GM19238 (cell line): ENCODE measurements at regions not wholly inside any gene's neighbourhood (a gene's known extent, or its start where the extent isn't known, plus 50 kb on each side); places are given as distances from the start of the nearest gene placed in this dataset.

Experiments used
- DNase-seq: peaks from one replicate; pipeline ENCODE4 v3.0.0; 2011; ENCODE audit warnings: low spot score; ENCODE audit not compliant: insufficient read length

- DNase-seq: peak; percentile 4
These were observed 590.0 kb downstream of the METTL15 start for GRCh38 chr11:28697920-28698827.

DNA sequence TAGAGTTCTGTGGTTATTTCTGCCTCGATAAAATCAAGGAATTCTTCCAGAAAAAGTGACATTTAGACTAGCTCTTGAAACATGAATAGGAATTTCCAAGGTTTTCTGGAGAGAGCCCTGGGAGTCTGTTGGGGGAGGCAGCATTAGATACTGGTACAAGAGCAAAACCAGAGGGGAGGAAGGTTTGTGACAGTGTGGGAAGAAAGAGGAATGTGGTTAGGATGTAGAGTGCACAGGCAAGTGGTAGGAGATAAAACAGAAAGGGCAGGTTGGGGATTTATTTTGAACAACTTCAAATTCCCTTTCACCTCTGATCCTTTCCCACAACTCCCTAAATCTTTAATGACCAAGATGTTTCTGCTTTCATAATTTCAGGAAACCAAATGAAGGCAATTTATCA, 588.4 kb downstream of the METTL15 start:
- DNase-seq: no peak

GRCh38 chr11:28690746-28691145, 582.6 kb downstream of the METTL15 start:
- DNase-seq: no peak

GRCh38 chr11:28684011-28684586, 575.9 kb downstream of the METTL15 start:
- no peak for DNase-seq

DNA sequence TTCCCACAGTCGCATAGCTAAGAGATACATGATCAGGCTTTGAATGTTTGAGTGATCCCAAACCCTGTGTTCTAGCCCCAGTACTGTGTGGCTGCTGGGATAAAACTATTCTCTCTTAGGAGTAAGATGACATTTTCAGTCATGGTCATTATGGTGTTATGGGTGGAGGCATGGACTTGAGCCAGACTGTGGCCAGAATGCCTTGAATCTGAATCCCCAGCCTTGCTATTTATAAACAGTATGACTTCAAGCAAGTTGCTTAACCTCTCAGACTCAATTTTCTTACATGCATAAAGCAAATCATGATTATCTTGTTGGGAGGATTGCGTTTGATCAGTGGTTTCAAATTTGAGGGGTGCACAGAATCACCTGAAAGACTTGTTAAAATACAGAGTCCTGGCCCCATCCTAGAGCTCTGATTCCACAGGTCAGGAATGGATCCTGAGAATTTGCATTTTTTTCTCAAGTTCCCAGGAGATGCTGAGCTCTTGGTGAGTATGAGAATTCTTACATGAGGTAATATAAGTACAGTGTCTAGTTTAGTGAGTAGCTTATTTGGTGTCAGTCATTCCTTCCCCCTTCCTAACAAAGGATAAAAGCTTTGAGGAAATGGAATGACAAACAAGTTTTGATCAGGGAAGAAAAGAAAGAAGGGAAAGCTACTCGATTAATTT, 571.7 kb downstream of the METTL15 start:
- DNase-seq: no peak

GRCh38 chr11:28677721-28678120, 569.5 kb downstream of the METTL15 start:
- DNase-seq: no peak

DNA sequence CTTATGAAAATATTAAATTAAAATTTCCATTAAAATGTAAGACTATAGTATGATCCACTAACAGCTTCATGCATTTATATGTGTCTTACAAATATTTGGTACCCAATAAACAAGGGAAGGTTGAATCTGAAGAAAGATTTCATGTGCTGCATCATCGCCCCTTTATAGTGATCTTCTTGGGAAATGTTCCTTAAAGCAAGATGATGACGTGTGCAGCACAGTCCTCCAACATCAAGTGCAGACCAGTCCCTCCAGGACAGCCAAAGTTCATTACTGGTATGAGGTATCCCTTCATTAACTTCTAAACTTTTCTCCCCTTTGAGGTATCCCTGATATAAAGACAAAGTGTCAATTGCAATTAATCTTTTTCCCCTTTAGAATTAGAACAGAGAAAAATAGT, 567.0 kb downstream of the METTL15 start:
- no peak for DNase-seq

DNA sequence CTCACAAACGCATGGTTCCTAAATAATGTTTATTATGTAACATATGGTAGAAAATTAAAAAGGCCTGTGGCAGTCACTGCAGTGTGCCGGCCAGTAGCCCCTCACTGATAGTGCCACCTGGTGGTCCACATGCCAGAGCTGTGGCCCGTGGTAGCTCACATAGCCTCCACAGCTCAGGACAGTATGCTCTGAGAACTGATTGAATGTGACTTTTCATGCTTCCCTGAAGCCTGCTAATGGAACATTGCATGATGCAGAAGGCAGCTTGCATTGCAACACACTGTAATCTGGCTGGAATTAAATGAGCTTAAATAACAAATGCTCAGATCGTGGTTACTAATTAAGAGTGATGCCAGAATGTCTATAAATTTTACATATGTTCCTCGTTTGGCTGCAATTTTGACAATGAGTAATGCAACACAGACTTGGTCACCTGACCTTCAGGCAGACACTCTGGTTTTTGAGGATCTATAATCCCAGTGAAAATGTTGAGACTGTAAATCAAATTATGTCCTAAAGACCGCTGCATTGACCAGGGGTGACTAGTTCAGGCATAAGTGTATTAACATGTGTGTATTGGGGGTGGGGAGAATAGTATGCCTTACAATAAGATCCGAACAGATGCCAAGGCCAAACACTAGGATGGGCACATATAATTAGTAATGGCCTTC, 566.4 kb downstream of the METTL15 start:
- no peak for DNase-seq

- DNase-seq: no peak
These were observed 565.7 kb downstream of the METTL15 start for GRCh38 chr11:28673691-28674432.

DNA sequence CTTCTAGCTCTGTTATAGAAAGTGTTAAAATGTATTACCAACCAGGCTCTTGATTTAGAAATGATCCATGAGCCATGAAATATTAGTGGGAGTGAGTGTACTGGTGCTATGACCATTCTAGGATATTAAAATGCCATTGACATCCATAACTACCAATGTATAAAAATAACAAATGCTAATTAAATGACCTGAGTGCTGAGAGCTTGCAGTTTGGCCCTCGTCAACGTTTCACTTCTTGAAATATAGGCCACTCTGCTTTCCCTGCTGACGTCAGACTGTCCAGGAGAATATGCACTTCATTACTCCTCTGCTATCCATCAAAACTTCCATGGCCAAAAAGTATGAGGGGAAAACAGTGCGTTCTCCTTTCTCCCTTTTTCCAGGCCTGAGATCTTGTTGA, 563.1 kb downstream of the METTL15 start:
- no peak for DNase-seq

GRCh38 chr11:28666632-28667031, 558.4 kb downstream of the METTL15 start:
- DNase-seq: no peak

- no peak for DNase-seq
These were observed 551.6 kb downstream of the METTL15 start for GRCh38 chr11:28659716-28660348.

DNA sequence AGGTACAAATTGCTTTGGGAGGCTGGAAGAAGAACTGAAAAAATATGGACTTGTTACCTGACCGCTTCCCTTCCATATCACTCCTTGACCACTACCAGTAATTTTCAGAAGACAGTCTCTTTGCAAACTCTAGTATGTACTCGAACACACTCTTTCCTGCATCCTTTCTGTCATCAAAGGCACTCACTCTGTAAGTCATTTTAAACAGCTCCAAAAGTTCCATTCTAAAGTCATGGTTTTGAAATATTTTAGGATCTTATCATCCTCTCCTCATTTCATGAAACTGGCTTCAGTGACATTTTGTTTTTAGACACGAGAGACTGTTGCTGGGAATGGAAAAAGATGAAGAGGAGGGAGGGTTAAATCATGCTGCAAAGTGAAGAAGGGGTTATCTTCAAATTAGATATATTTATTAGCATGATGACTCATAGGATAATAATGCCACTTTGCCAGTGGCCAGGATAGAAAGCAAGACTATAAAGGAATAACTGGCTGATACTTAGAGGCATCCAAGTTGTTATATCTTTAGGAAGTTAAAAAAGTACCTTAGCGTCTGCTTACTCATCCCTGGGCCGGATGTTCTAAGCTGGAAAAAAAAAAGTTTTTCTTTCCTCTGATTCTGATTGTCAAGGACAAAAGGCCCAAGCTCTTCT, 549.3 kb downstream of the METTL15 start:
- DNase-seq: no peak

GRCh38 chr11:28654191-28654590, 546.0 kb downstream of the METTL15 start:
- no peak for DNase-seq

- no peak for DNase-seq
These were observed 541.7 kb downstream of the METTL15 start for GRCh38 chr11:28649922-28650321.

- DNase-seq: no peak
These were observed 528.4 kb downstream of the METTL15 start for GRCh38 chr11:28636566-28636965.

- DNase-seq: no peak
These were observed 527.8 kb downstream of the METTL15 start for GRCh38 chr11:28636033-28636432.

- no peak for DNase-seq
These were observed 524.1 kb downstream of the METTL15 start for GRCh38 chr11:28632338-28632737.

DNA sequence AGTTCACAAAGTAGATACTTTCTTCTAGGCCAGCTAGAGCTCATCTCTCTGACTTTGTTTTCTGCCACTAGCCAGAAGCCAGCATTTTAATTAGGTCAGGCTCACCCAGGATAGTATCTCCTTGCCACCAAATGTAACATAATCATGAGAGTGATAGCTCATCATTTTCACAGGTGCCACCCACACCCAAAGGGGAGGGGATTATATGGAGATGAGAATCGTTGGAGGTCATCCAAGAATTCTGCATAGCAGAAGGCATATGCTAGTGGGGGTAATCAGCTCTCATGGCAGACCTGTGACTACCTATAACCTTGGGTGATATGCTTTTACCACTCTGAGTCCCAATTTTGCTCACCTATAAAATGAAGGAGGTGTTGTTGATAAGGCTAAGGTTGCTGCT, 523.0 kb downstream of the METTL15 start:
- DNase-seq: no peak

DNA sequence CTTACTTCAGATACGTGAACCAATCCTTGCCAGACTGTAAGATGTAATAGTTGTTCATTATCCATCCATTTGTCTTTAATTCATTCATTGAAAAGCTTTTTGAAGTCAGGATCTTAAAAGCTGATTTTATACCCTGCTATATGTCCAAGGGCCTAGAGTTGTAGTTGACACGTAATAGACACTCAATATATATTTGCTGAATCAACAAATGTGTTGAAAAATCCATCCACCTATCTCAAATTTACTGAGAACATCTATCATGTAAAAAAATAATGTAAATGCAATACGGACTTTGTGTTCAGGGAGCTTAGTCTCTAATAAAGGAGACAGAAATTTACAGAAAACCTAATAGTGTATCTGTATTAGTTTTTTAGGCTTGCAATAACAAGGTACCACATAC, 521.0 kb downstream of the METTL15 start:
- no peak for DNase-seq
